IPS DF 6.9 (cell line): ENCODE measurements at regions not wholly inside any gene's neighbourhood (a gene's known extent, or its start where the extent isn't known, plus 50 kb on each side); places are given as distances from the start of the nearest gene placed in this dataset.

Source experiments
- DNase-seq: peaks from one replicate; pipeline ENCODE4 v3.0.0-alpha.2; 2013; ENCODE audit warnings: low read depth, low spot score
- H3K27ac ChIP-seq: one replicate; pipeline ENCODE4 v1.5.1; 2013; ENCODE audit warnings: low read length, control low read depth
- H3K27me3 ChIP-seq: 2 replicates; pipeline ENCODE4 v1.6.1; 2013; ENCODE audit warnings: mild to moderate bottlenecking, low read length; ENCODE audit not compliant: control insufficient read depth, insufficient read depth
- H3K36me3 ChIP-seq: 2 replicates; pipeline ENCODE4 v1.6.1; 2013; ENCODE audit warnings: low read length; ENCODE audit not compliant: control insufficient read depth, insufficient read depth
- H3K4me1 ChIP-seq: 2 replicates; pipeline ENCODE4 v1.6.1; 2013; ENCODE audit warnings: low read length; ENCODE audit not compliant: control insufficient read depth, insufficient read depth
- H3K4me3 ChIP-seq: 2 replicates; pipeline ENCODE4 v1.5.1; 2013; ENCODE audit warnings: mild to moderate bottlenecking, low read length
- H3K9me3 ChIP-seq: 2 replicates; pipeline ENCODE4 v1.6.1; 2013; ENCODE audit warnings: low read length, inconsistent platforms; ENCODE audit not compliant: control insufficient read depth, insufficient read depth
- WGBS: extraction: QIAGEN DNeasy Blood & Tissue Kit; methylation state at CpG from one replicate; pipeline ENCODE4 v1.1.7; 2013; ENCODE audit warnings: mixed read lengths, missing lambda C conversion rate; ENCODE audit not compliant: insufficient read length, insufficient coverage; 5-methylcytosine and 5-hydroxymethylcytosine counted together

- WGBS: no CpG with 5 or more reads among the region's 7 CpGs
- Histone ChIP-seq H3K36me3 (no peaks in the 10 kb centered on the region), H3K27ac (no peak overlapping the region), H3K4me3 (no peak overlapping the region), H3K4me1 (no peaks in the 10 kb centered on the region), H3K27me3 (no peaks in the 10 kb centered on the region), H3K9me3 (no peaks in the 10 kb centered on the region)
- DNase-seq: no peak
Measured at GRCh38 chr15:69601711-69602504, 149.3 kb downstream of the RPLP1 start.

- no peak for DNase-seq
- Histone ChIP-seq H3K4me1 (no peaks in the 10 kb centered on the region), H3K9me3 (no peaks in the 10 kb centered on the region), H3K4me3 (no peak overlapping the region), H3K27ac (no peak overlapping the region), H3K36me3 (no peaks in the 10 kb centered on the region), H3K27me3 (no peaks in the 10 kb centered on the region)
- no CpG with 5 or more reads among the region's 4 CpGs for WGBS
Measured at GRCh38 chr15:69602921-69603320, 150.3 kb downstream of the RPLP1 start.

- no peaks in the 10 kb centered on the region for H3K9me3 ChIP-seq
- H3K27me3 ChIP-seq: no peaks in the 10 kb centered on the region
- no peak for DNase-seq
- H3K4me1 ChIP-seq: no peaks in the 10 kb centered on the region
- no peak overlapping the region for H3K27ac ChIP-seq
- no peak overlapping the region for H3K4me3 ChIP-seq
- no CpG with 5 or more reads among the region's 1 CpG for WGBS
- H3K36me3 ChIP-seq: no peaks in the 10 kb centered on the region
Measured at GRCh38 chr15:69603369-69604071, 150.9 kb downstream of the RPLP1 start.

GRCh38 chr15:69604072-69604411 lies 151.4 kb downstream of the RPLP1 start:
- no peaks in the 10 kb centered on the region for H3K9me3 ChIP-seq
- H3K36me3 ChIP-seq: no peaks in the 10 kb centered on the region
- peak; percentile 22 for DNase-seq
- no peak overlapping the region for H3K27ac ChIP-seq
- H3K27me3 ChIP-seq: no peaks in the 10 kb centered on the region
- no peaks in the 10 kb centered on the region for H3K4me1 ChIP-seq
- H3K4me3 ChIP-seq: no peak overlapping the region
- no CpG with 5 or more reads among the region's 4 CpGs for WGBS

- H3K27ac ChIP-seq: no peak overlapping the region
- H3K27me3 ChIP-seq: no peaks in the 10 kb centered on the region
- H3K4me3 ChIP-seq: no peak overlapping the region
- no CpG with 5 or more reads among the region's 5 CpGs for WGBS
- no peak for DNase-seq
- H3K36me3 ChIP-seq: no peaks in the 10 kb centered on the region
- no peaks in the 10 kb centered on the region for H3K4me1 ChIP-seq
- no peaks in the 10 kb centered on the region for H3K9me3 ChIP-seq
Measured at GRCh38 chr15:69606144-69606543, 153.5 kb downstream of the RPLP1 start.

- H3K36me3 ChIP-seq: no peaks in the 10 kb centered on the region
- H3K4me1 ChIP-seq: no peaks in the 10 kb centered on the region
- no peak overlapping the region for H3K4me3 ChIP-seq
- WGBS: no CpG with 5 or more reads among the region's 11 CpGs
- DNase-seq: no peak
- no peak overlapping the region for H3K27ac ChIP-seq
- H3K27me3 ChIP-seq: no peaks in the 10 kb centered on the region
- no peaks in the 10 kb centered on the region for H3K9me3 ChIP-seq
Measured at GRCh38 chr15:69606921-69607500, 154.4 kb downstream of the RPLP1 start.

- Histone ChIP-seq H3K27me3 (no peaks in the 10 kb centered on the region), H3K4me1 (no peaks in the 10 kb centered on the region), H3K27ac (no peak overlapping the region), H3K4me3 (no peak overlapping the region), H3K9me3 (no peaks in the 10 kb centered on the region), H3K36me3 (no peaks in the 10 kb centered on the region)
- DNase-seq: no peak
- WGBS: no CpG with 5 or more reads among the region's 4 CpGs
Measured at GRCh38 chr15:69608661-69609060, 156.0 kb downstream of the RPLP1 start.

- WGBS: no CpG with 5 or more reads among the region's 5 CpGs
- H3K27ac ChIP-seq: no peak overlapping the region
Measured at GRCh38 chr15:69609176-69609575, 156.6 kb downstream of the RPLP1 start.

GRCh38 chr15:69609776-69610175 lies 157.2 kb downstream of the RPLP1 start:
- WGBS: 100% methylated on average over 1 of the region's 5 CpGs
- Histone ChIP-seq H3K27me3 (no peaks in the 10 kb centered on the region), H3K4me1 (no peaks in the 10 kb centered on the region), H3K9me3 (no peaks in the 10 kb centered on the region), H3K4me3 (no peak overlapping the region), H3K27ac (no peak overlapping the region), H3K36me3 (no peaks in the 10 kb centered on the region)
- no peak for DNase-seq

More at GRCh38 chr15:69609176-69609575, 156.6 kb downstream of the RPLP1 start:
- Histone ChIP-seq H3K4me1 (no peaks in the 10 kb centered on the region), H3K4me3 (no peak overlapping the region), H3K36me3 (no peaks in the 10 kb centered on the region), H3K9me3 (no peaks in the 10 kb centered on the region), H3K27me3 (no peaks in the 10 kb centered on the region)
- DNase-seq: no peak

GRCh38 chr15:69610277-69610676 lies 157.7 kb downstream of the RPLP1 start:
- H3K4me1 ChIP-seq: no peaks in the 10 kb centered on the region
- DNase-seq: no peak
- H3K27me3 ChIP-seq: no peaks in the 10 kb centered on the region
- H3K27ac ChIP-seq: no peak overlapping the region
- H3K36me3 ChIP-seq: no peaks in the 10 kb centered on the region
- H3K9me3 ChIP-seq: no peaks in the 10 kb centered on the region
- H3K4me3 ChIP-seq: no peak overlapping the region
